NCI-H82 treated with DMSO at 0.1 percent for 48 hours (cell line): ENCODE measurements at regions not wholly inside any gene's neighbourhood (a gene's known extent, or its start where the extent isn't known, plus 50 kb on each side); places are given as distances from the start of the nearest gene placed in this dataset.

Experiments used
- DNase-seq: peaks from one replicate; lab custom pipeline; 2025; ENCODE audit not compliant: unreplicated experiment; lab: John Stamatoyannopoulos, UW

DNA sequence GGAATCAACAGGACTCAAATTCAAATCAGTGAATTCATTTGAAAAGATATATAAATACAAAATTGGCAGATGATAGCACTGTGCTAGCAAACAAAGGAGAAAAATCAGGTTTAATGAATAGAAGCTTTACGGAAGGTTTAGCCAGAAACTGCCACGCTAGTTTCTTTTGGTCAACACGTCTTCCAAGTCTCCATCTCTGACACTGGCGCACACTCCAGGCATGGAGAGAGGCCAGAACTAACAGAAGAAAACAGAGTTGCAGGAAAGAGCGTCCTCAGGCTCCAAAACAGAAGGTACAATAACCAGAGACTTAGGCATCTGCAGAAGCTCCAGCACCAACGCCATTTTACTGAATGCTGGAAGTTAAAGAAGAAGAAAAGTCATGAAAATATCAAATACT is 497.3 kb upstream of the FRG1 start:
- DNase-seq = no peak

GRCh38 chr4:189445613-189446012 is 495.1 kb upstream of the FRG1 start:
- no peak for DNase-seq

- no peak for DNase-seq
These were observed 476.9 kb upstream of the FRG1 start for GRCh38 chr4:189463734-189464133.

GRCh38 chr4:189494407-189494806 is 446.3 kb upstream of the FRG1 start:
- DNase-seq = no peak

GRCh38 chr4:189497516-189497915 is 443.2 kb upstream of the FRG1 start:
- no peak for DNase-seq

GRCh38 chr4:189497996-189498395 is 442.7 kb upstream of the FRG1 start:
- no peak for DNase-seq

GRCh38 chr4:189498457-189498856 is 442.2 kb upstream of the FRG1 start:
- no peak for DNase-seq

GRCh38 chr4:189499696-189500095 is 441.0 kb upstream of the FRG1 start:
- no peak for DNase-seq

DNA sequence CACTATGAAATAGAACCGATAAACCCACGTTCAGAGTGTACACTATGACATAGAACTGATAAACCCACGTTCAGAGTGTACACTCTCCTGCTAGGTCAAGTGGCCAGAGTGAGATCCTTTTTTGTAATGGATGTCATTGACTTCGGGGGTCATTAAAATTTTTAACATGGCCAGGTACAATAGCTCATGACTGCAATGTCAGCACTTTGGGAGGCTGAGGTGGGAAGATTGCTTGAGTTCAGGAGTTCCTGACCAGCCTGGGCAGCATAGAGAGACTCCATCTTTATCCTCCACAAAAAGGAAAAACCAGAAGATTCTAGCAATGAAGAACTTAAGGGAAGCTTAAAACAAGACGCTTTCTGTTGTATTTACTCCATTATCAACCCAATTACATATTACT is 439.7 kb upstream of the FRG1 start:
- no peak for DNase-seq

GRCh38 chr4:189502841-189503435 is 437.7 kb upstream of the FRG1 start:
- DNase-seq = no peak

DNA sequence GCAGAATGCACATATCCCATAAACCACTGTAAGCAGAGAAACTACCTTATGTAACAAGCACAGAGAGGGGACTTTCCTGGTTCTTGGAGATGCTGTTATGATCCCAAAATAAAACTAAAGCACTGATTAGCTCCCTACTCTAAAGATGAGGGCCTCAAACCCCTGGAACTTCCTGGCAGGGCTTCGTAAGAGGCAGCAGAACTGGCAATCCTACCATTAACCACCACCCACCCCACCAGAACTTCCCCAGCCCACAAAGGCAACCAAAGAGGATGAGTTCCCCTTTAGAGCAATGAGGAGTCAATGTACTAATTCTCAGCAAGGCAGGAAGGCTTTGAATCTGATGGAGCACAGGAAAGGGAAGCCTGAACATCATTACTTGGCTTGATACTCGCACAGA is 436.5 kb upstream of the FRG1 start:
- no peak for DNase-seq

- no peak for DNase-seq
These were observed 435.3 kb upstream of the FRG1 start for GRCh38 chr4:189505380-189505779.

DNA sequence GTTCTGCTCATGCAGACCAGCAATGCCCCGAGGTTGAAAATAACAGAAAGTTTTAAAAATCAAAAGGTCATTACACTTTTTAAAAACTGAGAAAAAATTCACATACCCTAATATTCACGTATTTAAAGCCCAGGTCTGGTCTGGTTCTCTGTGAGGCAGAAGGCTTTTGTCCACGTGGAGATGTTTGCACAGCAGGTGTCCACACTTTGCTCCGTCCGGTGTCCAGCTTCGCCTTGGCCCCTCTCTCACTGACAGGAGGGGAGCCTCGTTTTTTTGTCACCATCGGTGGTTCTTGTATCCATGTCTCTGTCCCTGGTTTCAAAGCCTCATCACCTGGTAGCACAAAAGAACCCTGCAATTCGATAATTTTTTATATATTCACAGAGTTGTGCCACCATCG is 434.6 kb upstream of the FRG1 start:
- no peak for DNase-seq

DNA sequence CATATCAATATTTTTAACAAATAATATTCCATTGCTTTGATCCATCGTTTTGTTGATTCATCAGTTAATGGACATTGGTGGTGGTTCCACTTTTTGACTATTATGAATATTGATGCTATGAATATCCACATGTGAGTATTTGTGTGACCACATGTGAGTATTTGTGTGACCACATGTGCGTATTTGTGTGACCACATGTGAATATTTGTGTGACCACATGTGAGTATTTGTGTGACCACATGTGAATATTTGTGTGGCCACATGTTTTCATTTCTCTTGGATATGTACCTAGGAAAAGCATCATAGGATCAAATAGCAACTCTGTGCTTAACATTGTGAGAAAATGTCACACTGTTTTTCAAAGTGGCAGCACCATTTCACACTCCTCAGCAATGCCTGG is 433.6 kb upstream of the FRG1 start:
- no peak for DNase-seq

GRCh38 chr4:189510601-189511000 is 430.1 kb upstream of the FRG1 start:
- no peak for DNase-seq

DNA sequence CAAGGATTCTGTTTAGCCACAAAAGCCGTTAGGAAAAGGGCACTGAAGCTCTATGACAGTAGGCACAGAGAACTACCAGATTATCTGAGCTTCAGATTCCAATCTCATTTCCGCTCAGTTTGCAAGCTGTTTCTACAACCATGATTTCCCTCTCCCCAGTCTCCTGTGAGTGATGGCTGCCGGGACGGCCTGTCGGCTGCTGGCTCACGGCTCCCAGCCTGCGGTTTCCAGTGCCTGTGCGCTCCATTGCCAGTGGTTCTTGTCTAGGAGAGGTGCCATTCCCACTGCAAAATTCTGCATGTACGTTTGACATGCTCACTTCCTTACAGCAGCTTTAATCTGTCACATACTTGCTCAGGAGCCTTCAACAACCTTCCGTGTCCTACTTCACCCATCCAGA is 429.1 kb upstream of the FRG1 start:
- DNase-seq = no peak

DNA sequence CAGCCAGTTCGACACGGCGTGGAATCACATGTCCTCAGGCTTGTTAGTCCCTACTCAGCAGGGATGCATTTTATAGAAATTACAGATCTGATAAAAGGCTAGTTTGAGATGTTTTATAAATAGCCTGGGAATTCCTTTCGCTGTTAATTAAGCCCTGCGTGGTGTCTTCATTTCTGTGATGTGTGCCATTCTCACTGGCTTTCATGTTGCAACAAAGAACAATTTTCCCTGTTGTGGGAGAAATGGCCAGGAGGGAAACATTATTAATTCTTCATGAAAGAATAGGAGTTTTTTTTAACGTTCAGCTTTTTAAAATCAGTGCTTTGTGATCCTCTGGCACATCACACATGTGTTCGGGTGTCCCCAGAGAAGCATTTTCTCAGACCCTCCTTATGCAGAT is 427.3 kb upstream of the FRG1 start:
- no peak for DNase-seq

- DNase-seq = no peak
These were observed 426.5 kb upstream of the FRG1 start for GRCh38 chr4:189514209-189514608.

DNA sequence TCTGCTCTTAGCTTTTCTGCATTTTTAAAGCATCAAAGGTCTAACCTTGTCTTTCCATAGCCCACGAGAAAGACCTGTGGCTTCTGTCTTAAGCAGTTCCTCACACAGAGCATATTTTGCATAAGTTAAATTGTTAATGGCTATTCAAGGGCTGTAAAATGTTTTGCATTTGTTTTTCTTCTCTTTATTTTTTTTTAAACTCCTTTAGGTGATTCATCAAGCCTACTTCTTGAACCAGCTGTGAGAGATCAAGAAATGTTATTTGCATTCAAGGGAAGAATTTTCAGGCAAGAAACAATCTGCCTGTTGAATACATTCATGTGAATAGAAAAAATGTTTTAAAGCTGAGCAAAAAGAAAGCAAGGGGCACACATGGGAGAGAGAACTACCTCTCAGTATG is 423.8 kb upstream of the FRG1 start:
- DNase-seq = no peak

DNA sequence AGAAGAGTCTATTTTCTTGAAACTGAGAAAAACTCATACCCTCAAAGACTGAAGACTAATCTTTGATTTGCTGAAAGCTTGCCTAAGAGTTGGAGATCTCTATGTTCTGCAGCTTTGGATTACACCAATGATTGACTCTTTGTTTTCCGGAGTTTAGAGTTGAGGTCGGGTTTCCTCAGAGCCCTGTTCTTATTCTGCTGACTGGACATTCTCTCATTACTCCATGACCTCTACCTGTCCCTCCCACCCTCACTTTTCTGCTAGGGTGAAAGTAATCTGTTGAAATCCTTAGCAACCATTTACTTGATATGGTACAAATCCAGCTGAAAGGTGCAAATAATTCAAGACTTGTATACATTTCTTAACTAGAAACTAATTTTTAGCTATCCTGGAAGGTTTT is 421.5 kb upstream of the FRG1 start:
- DNase-seq = no peak

DNA sequence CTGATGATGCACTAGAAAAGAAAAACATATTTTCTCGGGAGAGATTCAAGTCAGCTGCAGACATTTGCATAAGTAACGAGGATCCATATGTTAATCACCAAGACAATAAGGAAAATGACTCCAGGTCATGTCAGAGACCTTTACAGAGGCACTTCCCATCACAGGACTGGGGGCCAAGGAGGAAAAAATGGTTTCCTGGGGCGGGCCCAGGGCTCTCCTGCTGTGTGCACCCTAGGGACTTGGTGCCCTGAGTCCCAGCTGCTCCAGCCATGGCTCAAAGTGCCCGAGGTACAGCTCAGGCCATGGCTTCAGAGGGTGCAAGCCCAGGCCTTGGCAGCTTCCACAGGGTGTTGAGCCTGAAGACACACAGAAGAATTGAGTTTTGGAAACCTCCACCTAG is 415.4 kb upstream of the FRG1 start:
- DNase-seq = no peak

- DNase-seq = no peak
These were observed 409.8 kb upstream of the FRG1 start for GRCh38 chr4:189530848-189531247.

DNA sequence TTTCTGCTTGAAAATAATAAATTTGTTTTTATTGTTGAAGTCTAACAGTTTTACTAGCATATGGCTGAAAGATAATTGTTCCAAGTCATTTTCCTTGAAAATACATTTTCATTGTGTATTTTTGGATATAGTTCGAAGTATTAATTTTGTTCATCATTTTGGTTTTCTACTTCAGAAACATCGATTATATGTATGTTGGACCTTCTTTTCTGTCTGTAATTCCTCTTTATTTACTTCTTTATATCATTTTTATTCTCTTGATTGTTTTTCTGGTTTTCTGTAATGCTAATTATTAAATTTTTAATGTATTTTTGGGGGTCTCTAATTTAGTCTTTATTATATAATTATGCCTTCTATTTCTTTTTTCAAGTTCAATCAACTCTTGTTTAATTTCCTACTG is 407.1 kb upstream of the FRG1 start:
- DNase-seq = no peak

- no peak for DNase-seq
These were observed 393.1 kb upstream of the FRG1 start for GRCh38 chr4:189547559-189547958.
